ENCODE measurements at regions not wholly inside any gene's neighbourhood (a gene's known extent, or its start where the extent isn't known, plus 50 kb on each side); places are given as distances from the start of the nearest gene placed in this dataset.

DNA sequence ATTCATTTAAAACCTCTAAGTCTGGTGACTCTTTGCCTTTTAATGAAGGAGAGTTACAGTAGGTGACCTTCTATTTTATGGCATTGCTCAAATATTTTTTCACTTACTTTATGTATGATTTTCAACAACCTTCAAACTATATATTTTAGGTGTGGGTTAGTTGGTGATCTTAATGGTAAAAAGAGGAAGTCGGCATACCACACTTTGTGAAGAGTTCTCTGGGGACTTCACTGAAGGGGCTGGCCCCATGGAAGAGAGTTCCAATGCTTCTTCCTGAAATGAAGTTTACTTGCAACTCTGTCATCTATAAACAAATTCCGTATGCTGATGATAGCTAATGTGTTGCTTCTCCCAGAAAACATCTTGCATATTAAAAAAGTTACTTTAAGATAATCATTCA, 647.0 kb upstream of the SGO1 start (continued):
- TF ChIP-seq, protein P1, sequence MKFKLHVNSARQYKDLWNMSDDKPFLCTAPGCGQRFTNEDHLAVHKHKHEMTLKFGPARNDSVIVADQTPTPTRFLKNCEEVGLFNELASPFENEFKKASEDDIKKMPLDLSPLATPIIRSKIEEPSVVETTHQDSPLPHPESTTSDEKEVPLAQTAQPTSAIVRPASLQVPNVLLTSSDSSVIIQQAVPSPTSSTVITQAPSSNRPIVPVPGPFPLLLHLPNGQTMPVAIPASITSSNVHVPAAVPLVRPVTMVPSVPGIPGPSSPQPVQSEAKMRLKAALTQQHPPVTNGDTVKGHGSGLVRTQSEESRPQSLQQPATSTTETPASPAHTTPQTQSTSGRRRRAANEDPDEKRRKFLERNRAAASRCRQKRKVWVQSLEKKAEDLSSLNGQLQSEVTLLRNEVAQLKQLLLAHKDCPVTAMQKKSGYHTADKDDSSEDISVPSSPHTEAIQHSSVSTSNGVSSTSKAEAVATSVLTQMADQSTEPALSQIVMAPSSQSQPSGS (IDR thresholded peaks at IDR 0.05; ENCODE audit: low read length) = no peak
- TF ChIP-seq CBX5 (IDR thresholded peaks at IDR 0.05; ENCODE audit: low read depth, low read length) (no peak), GABPA (IDR thresholded peaks at IDR 0.05; ENCODE audit: borderline replicate concordance, insufficient read depth, low read length) (no peak), SUZ12 (IDR thresholded peaks at IDR 0.05; ENCODE audit: low read length) (no peak), SIN3A (conservative IDR thresholded peaks at IDR 0.05 in 1 of 2, IDR thresholded peaks at IDR 0.05 in 1 of 2; ENCODE audit: low read depth in 1 of 2, low read length in 2 of 2) (no peak), SIX5 (IDR thresholded peaks at IDR 0.05; ENCODE audit: low read depth, low read length) (no peak), SP4 (IDR thresholded peaks at IDR 0.05; ENCODE audit: low read length) (no peak)
- TF ChIP-seq, protein P2, sequence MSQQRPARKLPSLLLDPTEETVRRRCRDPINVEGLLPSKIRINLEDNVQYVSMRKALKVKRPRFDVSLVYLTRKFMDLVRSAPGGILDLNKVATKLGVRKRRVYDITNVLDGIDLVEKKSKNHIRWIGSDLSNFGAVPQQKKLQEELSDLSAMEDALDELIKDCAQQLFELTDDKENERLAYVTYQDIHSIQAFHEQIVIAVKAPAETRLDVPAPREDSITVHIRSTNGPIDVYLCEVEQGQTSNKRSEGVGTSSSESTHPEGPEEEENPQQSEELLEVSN (IDR thresholded peaks at IDR 0.05) = no peak
